Nephron (organoid): ENCODE measurements at regions not wholly inside any gene's neighbourhood (a gene's known extent, or its start where the extent isn't known, plus 50 kb on each side); places are given as distances from the start of the nearest gene placed in this dataset.
A peak's percentile ranks its signal among the peaks of the same experiment; 100 is the strongest.

ENCODE experiments used
- H3K27ac Mint-ChIP-seq, 3 experiments: 2 replicates each; pipeline ENCODE4 v1.8.0; 2020; ENCODE audit warnings: mixed read lengths in 3 of 3, mild to moderate bottlenecking in 2 of 3, moderate library complexity in 1 of 3
- H3K27me3 Mint-ChIP-seq: 2 replicates; pipeline ENCODE4 v1.8.0; 2021; ENCODE audit warnings: low read depth, mild to moderate bottlenecking, moderate library complexity, mixed read lengths
- H3K36me3 Mint-ChIP-seq: 2 replicates; pipeline ENCODE4 v1.8.0; 2020; ENCODE audit warnings: low read depth, mixed read lengths
- H3K4me1 Mint-ChIP-seq: 2 replicates; pipeline ENCODE4 v1.8.0; 2020; ENCODE audit warnings: mixed read lengths
- H3K4me3 Mint-ChIP-seq, 3 experiments: 2 replicates each; pipeline ENCODE4 v1.8.0; 2020; ENCODE audit warnings: mild to moderate bottlenecking in 3 of 3, mixed read lengths in 3 of 3, moderate library complexity in 2 of 3
- H3K9me3 Mint-ChIP-seq: 2 replicates; pipeline ENCODE4 v1.8.0; 2020; ENCODE audit warnings: mixed read lengths
- TF ChIP-seq, protein P1 (sequence below), 3 experiments: fragments of 200-600 bp; sonication (generic); IDR thresholded peaks; one replicate each; pipeline ENCODE4 v1.5.0; 2021; ENCODE audit warnings: antibody characterized with exemption in 3 of 3; ENCODE audit not compliant: unreplicated experiment in 3 of 3

DNA sequence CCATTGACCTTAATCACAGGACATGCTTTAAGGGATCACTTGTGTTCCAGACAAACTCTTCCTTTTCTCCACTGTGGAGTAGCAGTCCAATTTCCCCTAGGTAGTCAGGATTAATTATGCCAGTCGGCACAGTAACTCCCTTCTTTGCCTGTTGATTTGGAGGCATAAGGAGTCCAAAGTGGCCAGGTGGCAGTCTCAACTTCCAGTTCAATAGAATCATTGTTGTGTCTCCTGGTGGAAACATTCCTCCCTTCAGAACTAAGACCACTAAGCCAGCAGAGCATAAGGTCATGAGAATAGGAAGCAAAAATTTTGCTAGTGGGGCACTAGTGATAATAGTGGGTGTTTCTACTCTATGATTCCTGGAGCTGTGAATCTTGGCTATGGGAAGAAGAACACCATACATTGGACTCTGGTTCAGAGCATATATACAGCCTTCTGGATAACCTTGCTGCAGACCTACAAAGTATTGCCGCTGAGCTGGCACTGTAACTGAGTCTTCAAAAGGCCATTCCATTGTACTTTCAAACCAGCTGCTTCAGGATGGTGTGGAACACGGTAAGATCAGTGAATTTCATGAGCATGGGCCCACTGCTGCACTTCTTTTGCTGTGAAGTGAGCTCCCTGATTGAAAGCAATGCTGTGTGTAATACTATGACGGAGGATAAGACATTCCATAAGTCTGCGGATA lies 147.3 kb upstream of the MAX start:
- H3K27ac Mint-ChIP-seq = no peak overlapping the region
- TF ChIP-seq, protein P1, sequence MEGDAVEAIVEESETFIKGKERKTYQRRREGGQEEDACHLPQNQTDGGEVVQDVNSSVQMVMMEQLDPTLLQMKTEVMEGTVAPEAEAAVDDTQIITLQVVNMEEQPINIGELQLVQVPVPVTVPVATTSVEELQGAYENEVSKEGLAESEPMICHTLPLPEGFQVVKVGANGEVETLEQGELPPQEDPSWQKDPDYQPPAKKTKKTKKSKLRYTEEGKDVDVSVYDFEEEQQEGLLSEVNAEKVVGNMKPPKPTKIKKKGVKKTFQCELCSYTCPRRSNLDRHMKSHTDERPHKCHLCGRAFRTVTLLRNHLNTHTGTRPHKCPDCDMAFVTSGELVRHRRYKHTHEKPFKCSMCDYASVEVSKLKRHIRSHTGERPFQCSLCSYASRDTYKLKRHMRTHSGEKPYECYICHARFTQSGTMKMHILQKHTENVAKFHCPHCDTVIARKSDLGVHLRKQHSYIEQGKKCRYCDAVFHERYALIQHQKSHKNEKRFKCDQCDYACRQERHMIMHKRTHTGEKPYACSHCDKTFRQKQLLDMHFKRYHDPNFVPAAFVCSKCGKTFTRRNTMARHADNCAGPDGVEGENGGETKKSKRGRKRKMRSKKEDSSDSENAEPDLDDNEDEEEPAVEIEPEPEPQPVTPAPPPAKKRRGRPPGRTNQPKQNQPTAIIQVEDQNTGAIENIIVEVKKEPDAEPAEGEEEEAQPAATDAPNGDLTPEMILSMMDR (IDR thresholded peaks at IDR 0.05; ENCODE audit: unreplicated experiment in 3 of 3) = no peak
- no peaks in the 10 kb centered on the region for H3K36me3 Mint-ChIP-seq
- H3K4me1 Mint-ChIP-seq = no peaks in the 10 kb centered on the region
- no peaks in the 10 kb centered on the region for H3K27me3 Mint-ChIP-seq
- no peaks in the 10 kb centered on the region for H3K9me3 Mint-ChIP-seq
- H3K4me3 Mint-ChIP-seq = no peak overlapping the region

DNA sequence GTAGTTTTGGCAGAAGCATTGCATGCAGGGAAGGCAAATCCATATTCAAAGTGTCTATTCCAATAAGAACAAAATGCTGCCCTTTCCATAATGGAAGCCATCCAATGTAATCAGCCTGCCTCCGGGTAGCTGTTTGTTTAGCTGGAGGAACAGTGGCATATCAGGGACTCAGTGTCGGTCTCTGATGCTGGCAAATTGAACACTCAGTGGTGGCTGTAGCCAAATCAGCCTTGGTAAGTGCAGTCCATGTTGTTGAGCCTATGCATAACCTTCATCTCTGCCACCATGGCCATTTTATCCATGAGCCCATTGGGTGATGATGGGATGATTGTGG lies 147.8 kb upstream of the MAX start:
- Mint-ChIP-seq H3K4me3 (no peak overlapping the region), H3K27me3 (no peaks in the 10 kb centered on the region), H3K4me1 (no peaks in the 10 kb centered on the region), H3K27ac (no peak overlapping the region), H3K9me3 (no peaks in the 10 kb centered on the region), H3K36me3 (no peaks in the 10 kb centered on the region)
- TF ChIP-seq, protein P1 (IDR thresholded peaks at IDR 0.05; ENCODE audit: unreplicated experiment in 3 of 3) = no peak

DNA sequence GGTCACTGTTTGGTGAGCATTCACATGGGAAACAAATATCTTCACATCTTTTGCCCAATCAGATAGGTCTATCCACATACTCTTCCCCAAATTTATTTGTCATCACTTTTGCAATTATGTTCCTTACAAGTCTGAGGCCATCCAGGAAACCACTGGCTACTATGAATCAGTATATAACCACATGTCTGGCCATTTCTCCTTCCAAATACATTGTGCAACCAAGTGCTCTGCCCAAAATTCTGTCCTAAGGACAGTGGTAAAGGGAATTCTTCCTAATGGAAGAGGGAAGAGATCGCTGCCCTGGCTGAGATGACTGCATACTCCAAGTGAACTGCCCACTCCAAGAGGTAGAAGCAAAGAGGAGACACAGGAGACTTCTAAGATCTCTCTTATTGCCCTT lies 148.9 kb upstream of the MAX start:
- no peak overlapping the region for H3K4me3 Mint-ChIP-seq
- H3K9me3 Mint-ChIP-seq = no peaks in the 10 kb centered on the region
- TF ChIP-seq, protein P1 (IDR thresholded peaks at IDR 0.05; ENCODE audit: unreplicated experiment in 3 of 3) = no peak
- no peaks in the 10 kb centered on the region for H3K4me1 Mint-ChIP-seq
- H3K27me3 Mint-ChIP-seq = no peaks in the 10 kb centered on the region
- H3K36me3 Mint-ChIP-seq = no peaks in the 10 kb centered on the region
- no peak overlapping the region for H3K27ac Mint-ChIP-seq

DNA sequence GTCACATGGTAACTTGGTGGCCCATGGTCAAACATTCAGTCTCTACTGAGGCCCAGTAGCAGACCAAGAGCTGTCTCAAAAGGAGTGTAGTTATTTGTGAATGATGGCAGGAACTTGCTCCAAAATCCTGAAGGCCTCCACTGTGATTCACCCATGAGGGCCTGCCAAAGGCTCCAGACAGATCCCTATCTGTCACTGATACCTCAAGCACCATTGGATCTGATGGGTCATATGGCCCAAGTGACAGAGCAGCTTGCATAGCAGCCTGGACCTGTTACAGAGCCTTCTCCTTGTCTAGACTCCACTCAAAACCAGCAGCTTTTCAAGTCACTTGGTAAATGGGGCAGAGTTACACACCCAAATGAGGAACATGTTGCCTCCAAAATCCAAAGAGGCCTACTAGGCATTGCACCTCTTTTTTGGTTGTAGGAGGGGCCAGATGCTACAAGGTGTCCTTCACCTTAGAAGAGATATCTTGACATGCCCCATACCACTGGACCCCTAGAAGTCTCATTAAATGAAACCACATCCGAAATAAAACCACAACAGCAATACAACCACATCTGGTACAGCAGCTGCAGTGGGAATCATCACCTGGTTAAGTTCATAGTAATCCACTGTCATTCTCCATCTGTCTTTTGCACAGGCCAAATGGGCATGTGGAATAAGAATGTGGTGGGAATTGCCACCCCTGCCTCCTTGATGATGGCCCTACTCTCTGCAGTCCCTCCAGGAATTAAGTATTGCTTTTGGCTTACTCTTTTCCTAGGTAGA lies 150.4 kb upstream of the MAX start:
- no peaks in the 10 kb centered on the region for H3K27me3 Mint-ChIP-seq
- no peak overlapping the region for H3K4me3 Mint-ChIP-seq
- H3K36me3 Mint-ChIP-seq = no peaks in the 10 kb centered on the region
- no peaks in the 10 kb centered on the region for H3K9me3 Mint-ChIP-seq
- H3K27ac Mint-ChIP-seq = no peak overlapping the region
- no peaks in the 10 kb centered on the region for H3K4me1 Mint-ChIP-seq
- TF ChIP-seq, protein P1 (IDR thresholded peaks at IDR 0.05; ENCODE audit: unreplicated experiment in 3 of 3) = no peak

DNA sequence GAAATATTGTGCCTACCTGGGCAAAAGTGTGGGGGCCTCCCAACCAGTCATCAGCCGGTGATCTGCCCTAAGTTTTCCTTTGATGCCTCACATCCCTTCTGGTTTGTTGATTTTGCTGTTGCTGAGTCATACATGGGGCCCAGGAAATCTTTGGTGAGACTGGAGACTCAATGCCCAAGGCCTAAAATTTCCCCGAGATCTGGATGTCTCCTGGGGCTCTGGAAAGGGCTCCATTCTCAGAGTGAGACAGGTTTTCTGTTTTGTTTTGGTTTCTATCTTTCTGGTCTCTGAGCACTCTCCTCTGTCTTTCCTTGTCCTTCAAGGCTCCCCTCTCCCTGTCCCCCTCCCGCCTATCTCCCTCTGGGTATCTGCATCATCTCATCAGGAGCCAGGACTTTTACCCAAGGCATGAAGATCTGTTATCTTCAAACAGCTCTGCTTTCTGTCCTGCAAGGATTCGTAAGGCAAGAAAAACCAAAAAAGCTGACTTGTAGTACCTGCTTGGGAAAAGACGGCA lies 152.8 kb upstream of the MAX start:
- Mint-ChIP-seq H3K9me3 (peaks cover 4% of the 10 kb centered on the region), H3K27ac (peak overlapping the region in 1 of 3 experiments; percentile 13), H3K4me1 (no peaks in the 10 kb centered on the region), H3K36me3 (no peaks in the 10 kb centered on the region), H3K4me3 (no peak overlapping the region), H3K27me3 (no peaks in the 10 kb centered on the region)
- TF ChIP-seq, protein P1 (IDR thresholded peaks at IDR 0.05; ENCODE audit: unreplicated experiment in 3 of 3) = no peak
